ENCODE measurements at regions not wholly inside any gene's neighbourhood (a gene's known extent, or its start where the extent isn't known, plus 50 kb on each side); places are given as distances from the start of the nearest gene placed in this dataset.

GRCh38 chr17:70437656-70438055 lies 268.3 kb downstream of the KCNJ2 start:
- TF ChIP-seq CTCF (IDR thresholded peaks at IDR 0.05; ENCODE audit: low read depth, low read length, missing input control) = no peak
- no peak for TF ChIP-seq SP1 (IDR thresholded peaks at IDR 0.05)
- TF ChIP-seq, protein P1, sequence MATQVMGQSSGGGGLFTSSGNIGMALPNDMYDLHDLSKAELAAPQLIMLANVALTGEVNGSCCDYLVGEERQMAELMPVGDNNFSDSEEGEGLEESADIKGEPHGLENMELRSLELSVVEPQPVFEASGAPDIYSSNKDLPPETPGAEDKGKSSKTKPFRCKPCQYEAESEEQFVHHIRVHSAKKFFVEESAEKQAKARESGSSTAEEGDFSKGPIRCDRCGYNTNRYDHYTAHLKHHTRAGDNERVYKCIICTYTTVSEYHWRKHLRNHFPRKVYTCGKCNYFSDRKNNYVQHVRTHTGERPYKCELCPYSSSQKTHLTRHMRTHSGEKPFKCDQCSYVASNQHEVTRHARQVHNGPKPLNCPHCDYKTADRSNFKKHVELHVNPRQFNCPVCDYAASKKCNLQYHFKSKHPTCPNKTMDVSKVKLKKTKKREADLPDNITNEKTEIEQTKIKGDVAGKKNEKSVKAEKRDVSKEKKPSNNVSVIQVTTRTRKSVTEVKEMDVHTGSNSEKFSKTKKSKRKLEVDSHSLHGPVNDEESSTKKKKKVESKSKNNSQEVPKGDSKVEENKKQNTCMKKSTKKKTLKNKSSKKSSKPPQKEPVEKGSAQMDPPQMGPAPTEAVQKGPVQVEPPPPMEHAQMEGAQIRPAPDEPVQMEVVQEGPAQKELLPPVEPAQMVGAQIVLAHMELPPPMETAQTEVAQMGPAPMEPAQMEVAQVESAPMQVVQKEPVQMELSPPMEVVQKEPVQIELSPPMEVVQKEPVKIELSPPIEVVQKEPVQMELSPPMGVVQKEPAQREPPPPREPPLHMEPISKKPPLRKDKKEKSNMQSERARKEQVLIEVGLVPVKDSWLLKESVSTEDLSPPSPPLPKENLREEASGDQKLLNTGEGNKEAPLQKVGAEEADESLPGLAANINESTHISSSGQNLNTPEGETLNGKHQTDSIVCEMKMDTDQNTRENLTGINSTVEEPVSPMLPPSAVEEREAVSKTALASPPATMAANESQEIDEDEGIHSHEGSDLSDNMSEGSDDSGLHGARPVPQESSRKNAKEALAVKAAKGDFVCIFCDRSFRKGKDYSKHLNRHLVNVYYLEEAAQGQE (IDR thresholded peaks at IDR 0.05) = no peak
- no peak for TF ChIP-seq RAD21 (IDR thresholded peaks at IDR 0.05)
- no peak for TF ChIP-seq TAF1 (conservative IDR thresholded peaks at IDR 0.05)
- no peak for TF ChIP-seq JUND (IDR thresholded peaks at IDR 0.05)
- TF ChIP-seq NR2F2 (IDR thresholded peaks at IDR 0.05) = no peak
- TF ChIP-seq MAX (IDR thresholded peaks at IDR 0.05) = no peak
- no peak for TF ChIP-seq FOXA1 (IDR thresholded peaks at IDR 0.05)

All from liver (tissue), 3 donors.